ENCODE measurements at regions not wholly inside any gene's neighbourhood (a gene's known extent, or its start where the extent isn't known, plus 50 kb on each side); places are given as distances from the start of the nearest gene placed in this dataset.

- TF ChIP-seq RFX5 (IDR thresholded peaks at IDR 0.05) (no peak), JUNB (IDR thresholded peaks at IDR 0.05) (no peak)
Observed at GRCh38 chr20:2217857-2218539, 77.8 kb upstream of the TGM3 start (continued).

- WGBS (ENCODE audit: missing lambda C conversion rate), result 4% methylated on average over 2 of the region's 2 CpGs
- H3K4me1 ChIP-seq, result no peaks in the 10 kb centered on the region
- DNase-seq (ENCODE audit: low read depth in 1 of 2, low spot score in 1 of 2) (peak in 1 of 2 experiments; percentile 14), ATAC-seq (no peak), FAIRE-seq (no peak)
- no peak overlapping the region for H3K4me3 ChIP-seq
- POLR2A ChIA-PET, result no interaction called here
- TF ChIP-seq RFX5 (IDR thresholded peaks at IDR 0.05) (no peak), BHLHE40 (IDR thresholded peaks at IDR 0.05; ENCODE audit: low read depth, low read length) (no peak), ZFP36 (IDR thresholded peaks at IDR 0.05; ENCODE audit: borderline replicate concordance, partially characterized antibody) (no peak), ATOH8 (CRISPR knock-in tag; IDR thresholded peaks at IDR 0.05; ENCODE audit: low read depth) (no peak), ZNF302 (CRISPR knock-in tag; IDR thresholded peaks at IDR 0.05) (no peak), MAFK (IDR thresholded peaks at IDR 0.05; ENCODE audit: partially characterized antibody) (no peak), MAZ (IDR thresholded peaks at IDR 0.05; ENCODE audit: borderline replicate concordance, low read depth, low read length) (no peak), REST (IDR thresholded peaks at IDR 0.05) (no peak), JUN (IDR thresholded peaks at IDR 0.05) (no peak), E2F6 (IDR thresholded peaks at IDR 0.05; ENCODE audit: borderline replicate concordance, low read depth) (no peak)
- CTCF ChIA-PET, result interaction anchor here (1.2 kb wide), 1 partner anchor 21 kb away, joined by 3 read pairs; no protein-coding TSS in a partner anchor
- H3K27ac ChIP-seq, result no peak overlapping the region
- H3K9me3 ChIP-seq, result peaks cover 12% of the 10 kb centered on the region
- H3K4me2 ChIP-seq, result no peak overlapping the region
Observed at GRCh38 chr20:2219481-2220006, 76.3 kb upstream of the TGM3 start.

GRCh38 chr20:2220298-2220697 lies 75.5 kb upstream of the TGM3 start:
- TF ChIP-seq ZNF302 (CRISPR knock-in tag; IDR thresholded peaks at IDR 0.05) (no peak), KDM1A (IDR thresholded peaks at IDR 0.05; ENCODE audit: low read depth) (no peak), ATOH8 (CRISPR knock-in tag; IDR thresholded peaks at IDR 0.05; ENCODE audit: low read depth) (no peak), E2F6 (IDR thresholded peaks at IDR 0.05; ENCODE audit: borderline replicate concordance, low read depth) (no peak), HES2 (IDR thresholded peaks at IDR 0.05) (no peak), NFE2L2 (conservative IDR thresholded peaks at IDR 0.05; ENCODE audit: low read length) (no peak), CHD2 (IDR thresholded peaks at IDR 0.05; ENCODE audit: low read length, partially characterized antibody) (no peak), EHMT2 (IDR thresholded peaks at IDR 0.05; ENCODE audit: low read depth) (no peak), BHLHE40 (IDR thresholded peaks at IDR 0.05; ENCODE audit: low read depth, low read length) (no peak), ZSCAN20 (CRISPR knock-in tag; IDR thresholded peaks at IDR 0.05) (no peak), HMGXB4 (CRISPR knock-in tag; IDR thresholded peaks at IDR 0.05; ENCODE audit: borderline replicate concordance) (no peak), HOXA7 (CRISPR knock-in tag; IDR thresholded peaks at IDR 0.05) (no peak), RARB (CRISPR knock-in tag; IDR thresholded peaks at IDR 0.05) (no peak), TP53 (CRISPR knock-in tag; IDR thresholded peaks at IDR 0.05) (no peak), EP300 (IDR thresholded peaks at IDR 0.05) (no peak), USF2 (IDR thresholded peaks at IDR 0.05) (no peak)
- ChIA-PET CTCF (no interaction called here), POLR2A (no interaction called here)
- H3K4me3 ChIP-seq, result no peak overlapping the region
- ATAC-seq, result no peak
- H3K9me3 ChIP-seq, result peaks cover 12% of the 10 kb centered on the region
- no peak for FAIRE-seq
- no peak overlapping the region for H3K4me2 ChIP-seq
- DNase-seq (ENCODE audit: low read depth in 1 of 2, low spot score in 1 of 2), result no peak
- no peaks in the 10 kb centered on the region for H3K4me1 ChIP-seq
- 16% methylated on average over 2 of the region's 2 CpGs for WGBS (ENCODE audit: missing lambda C conversion rate)
- H3K27ac ChIP-seq, result no peak overlapping the region

Data from A549 (cell line).